Testis (tissue), 2 donors: ENCODE measurements at regions not wholly inside any gene's neighbourhood (a gene's known extent, or its start where the extent isn't known, plus 50 kb on each side); places are given as distances from the start of the nearest gene placed in this dataset.

Experiments
- CTCF ChIP-seq, 3 experiments: fragments of 450-650 bp in 2 of 3; fragments of 200-600 bp in 1 of 3; sonication (generic) in 1 of 3; IDR thresholded peaks; one replicate each; pipeline ENCODE4 v1.5.1; 2016 to 2019; ENCODE audit warnings: antibody characterized with exemption in 3 of 3, mild to moderate bottlenecking in 2 of 3, moderate library complexity in 1 of 3
- POLR2A ChIP-seq: fragments of 450-650 bp; IDR thresholded peaks from one replicate; pipeline ENCODE4 v1.6.1; 2017; ENCODE audit warnings: antibody characterized with exemption, mild to moderate bottlenecking, moderate library complexity

- TF ChIP-seq CTCF (IDR thresholded peaks at IDR 0.05) (no peak), POLR2A (no peak)
Observed at GRCh38 chr3:189121092-189121491, 50.7 kb upstream of the TPRG1 start.
